ENCODE measurements at regions not wholly inside any gene's neighbourhood (a gene's known extent, or its start where the extent isn't known, plus 50 kb on each side); places are given as distances from the start of the nearest gene placed in this dataset.
"Not testable (repeated sequence)": the region's sequence is repeated elsewhere in the genome, so short reads cannot be mapped to it uniquely, and the experiment has no call there.

- not testable (repeated sequence) for H3K4me1 ChIP-seq (ENCODE audit: control insufficient read depth, insufficient read depth, low read length); H3K9ac ChIP-seq (ENCODE audit: extremely low read depth, low read length, poor library complexity, severe bottlenecking); H3K27ac Mint-ChIP-seq; H3K4me3 ChIP-seq (ENCODE audit: low read length); H3K4me3 Mint-ChIP-seq; H3K27me3 Mint-ChIP-seq (ENCODE audit: insufficient read depth); H3K27me3 ChIP-seq (ENCODE audit: control insufficient read depth, insufficient read depth, low read length, poor library complexity, severe bottlenecking); H3K36me3 ChIP-seq (ENCODE audit: control insufficient read depth, insufficient read depth, low read length); H3K4me1 Mint-ChIP-seq; DNase-seq; H3K27ac ChIP-seq (ENCODE audit: low read depth, low read length)
- H3K9me3 ChIP-seq (ENCODE audit: control insufficient read depth, low read length) = peaks cover 50% of the 10 kb centered on the region
- 51 to 52% methylated on average over 5 of the region's 5 CpGs for WGBS, 2 experiments (ENCODE audit: insufficient coverage in 1 of 2, insufficient read length in 1 of 2)
- Mint-ChIP-seq H3K36me3 (ENCODE audit: low read depth) (peaks cover 13% of the 10 kb centered on the region), H3K9me3 (peaks cover 54% of the 10 kb centered on the region)
These were observed 195.8 kb upstream of the TPTE start for GRCh38 chr21:10325546-10325945.

GRCh38 chr21:10326146-10326545 is 195.2 kb upstream of the TPTE start:
- not testable (repeated sequence) for H3K9ac ChIP-seq (ENCODE audit: extremely low read depth, low read length, poor library complexity, severe bottlenecking); H3K27ac Mint-ChIP-seq; H3K27me3 Mint-ChIP-seq (ENCODE audit: insufficient read depth); H3K27ac ChIP-seq (ENCODE audit: low read depth, low read length); H3K4me3 Mint-ChIP-seq; H3K36me3 ChIP-seq (ENCODE audit: control insufficient read depth, insufficient read depth, low read length); H3K4me1 ChIP-seq (ENCODE audit: control insufficient read depth, insufficient read depth, low read length); H3K27me3 ChIP-seq (ENCODE audit: control insufficient read depth, insufficient read depth, low read length, poor library complexity, severe bottlenecking); DNase-seq; H3K4me1 Mint-ChIP-seq
- Histone ChIP-seq H3K4me3 (ENCODE audit: low read length) (peak overlapping the region; percentile 19), H3K9me3 (ENCODE audit: control insufficient read depth, low read length) (peaks cover 56% of the 10 kb centered on the region)
- 83 to 95% methylated on average over 2 of the region's 2 CpGs for WGBS, 2 experiments (ENCODE audit: insufficient coverage in 1 of 2, insufficient read length in 1 of 2)
- Mint-ChIP-seq H3K9me3 (peaks cover 60% of the 10 kb centered on the region), H3K36me3 (ENCODE audit: low read depth) (peaks cover 17% of the 10 kb centered on the region)

- H3K4me1 Mint-ChIP-seq; H3K9ac ChIP-seq (ENCODE audit: extremely low read depth, low read length, poor library complexity, severe bottlenecking): not testable (repeated sequence)
- H3K9me3 Mint-ChIP-seq = peaks cover 83% of the 10 kb centered on the region
These were observed 192.7 kb upstream of the TPTE start for GRCh38 chr21:10328646-10329045.

GRCh38 chr21:10330641-10331119 is 190.7 kb upstream of the TPTE start:
- not testable (repeated sequence) for H3K27ac Mint-ChIP-seq; H3K27ac ChIP-seq (ENCODE audit: low read depth, low read length); H3K27me3 Mint-ChIP-seq (ENCODE audit: insufficient read depth); H3K4me1 ChIP-seq (ENCODE audit: control insufficient read depth, insufficient read depth, low read length); H3K9ac ChIP-seq (ENCODE audit: extremely low read depth, low read length, poor library complexity, severe bottlenecking); H3K36me3 ChIP-seq (ENCODE audit: control insufficient read depth, insufficient read depth, low read length); H3K27me3 ChIP-seq (ENCODE audit: control insufficient read depth, insufficient read depth, low read length, poor library complexity, severe bottlenecking); H3K4me1 Mint-ChIP-seq; H3K4me3 Mint-ChIP-seq
- peak; percentile 38 for DNase-seq
- peaks cover 73% of the 10 kb centered on the region for H3K9me3 ChIP-seq (ENCODE audit: control insufficient read depth, low read length)
- Mint-ChIP-seq H3K9me3 (peaks cover 82% of the 10 kb centered on the region), H3K36me3 (ENCODE audit: low read depth) (peaks cover 18% of the 10 kb centered on the region)
- peak overlapping the region; percentile 30 for H3K4me3 ChIP-seq (ENCODE audit: low read length)
- WGBS, 2 experiments (ENCODE audit: insufficient coverage in 1 of 2, insufficient read length in 1 of 2) = 81 to 84% methylated on average over 9 to 10 of the region's 10 CpGs

More at GRCh38 chr21:10328646-10329045, 192.7 kb upstream of the TPTE start:
- WGBS, 2 experiments (ENCODE audit: insufficient coverage in 1 of 2, insufficient read length in 1 of 2) = 52 to 58% methylated on average over 5 to 6 of the region's 6 CpGs
- H3K9me3 ChIP-seq (ENCODE audit: control insufficient read depth, low read length) = peaks cover 78% of the 10 kb centered on the region
- H3K27me3 Mint-ChIP-seq (ENCODE audit: insufficient read depth); H3K27ac ChIP-seq (ENCODE audit: low read depth, low read length); H3K4me3 Mint-ChIP-seq; H3K27me3 ChIP-seq (ENCODE audit: control insufficient read depth, insufficient read depth, low read length, poor library complexity, severe bottlenecking); H3K36me3 ChIP-seq (ENCODE audit: control insufficient read depth, insufficient read depth, low read length); H3K4me1 ChIP-seq (ENCODE audit: control insufficient read depth, insufficient read depth, low read length); H3K27ac Mint-ChIP-seq; DNase-seq: not testable (repeated sequence)
- H3K36me3 Mint-ChIP-seq (ENCODE audit: low read depth) = peaks cover 17% of the 10 kb centered on the region
- peak overlapping the region; percentile 37 for H3K4me3 ChIP-seq (ENCODE audit: low read length)

- peak overlapping the region; percentile 30 for H3K4me3 ChIP-seq (ENCODE audit: low read length)
- not testable (repeated sequence) for H3K27ac ChIP-seq (ENCODE audit: low read depth, low read length); H3K9ac ChIP-seq (ENCODE audit: extremely low read depth, low read length, poor library complexity, severe bottlenecking); H3K27me3 ChIP-seq (ENCODE audit: control insufficient read depth, insufficient read depth, low read length, poor library complexity, severe bottlenecking); H3K4me1 Mint-ChIP-seq; H3K36me3 ChIP-seq (ENCODE audit: control insufficient read depth, insufficient read depth, low read length); H3K27me3 Mint-ChIP-seq (ENCODE audit: insufficient read depth); H3K4me1 ChIP-seq (ENCODE audit: control insufficient read depth, insufficient read depth, low read length); H3K4me3 Mint-ChIP-seq; H3K27ac Mint-ChIP-seq
- DNase-seq = peak; percentile 44
- peaks cover 72% of the 10 kb centered on the region for H3K9me3 ChIP-seq (ENCODE audit: control insufficient read depth, low read length)
- Mint-ChIP-seq H3K36me3 (ENCODE audit: low read depth) (peaks cover 20% of the 10 kb centered on the region), H3K9me3 (peaks cover 82% of the 10 kb centered on the region)
- 79 to 80% methylated on average over 5 of the region's 5 CpGs for whole genome bisulfite sequencing, 2 experiments (ENCODE audit: insufficient coverage in 1 of 2, insufficient read length in 1 of 2)
These were observed 190.2 kb upstream of the TPTE start for GRCh38 chr21:10331134-10331533.

GRCh38 chr21:10332935-10333334 is 188.4 kb upstream of the TPTE start:
- not testable (repeated sequence) for H3K4me3 Mint-ChIP-seq; H3K27me3 ChIP-seq (ENCODE audit: control insufficient read depth, insufficient read depth, low read length, poor library complexity, severe bottlenecking); DNase-seq; H3K9ac ChIP-seq (ENCODE audit: extremely low read depth, low read length, poor library complexity, severe bottlenecking); H3K27me3 Mint-ChIP-seq (ENCODE audit: insufficient read depth); H3K4me3 ChIP-seq (ENCODE audit: low read length); H3K4me1 ChIP-seq (ENCODE audit: control insufficient read depth, insufficient read depth, low read length); H3K36me3 ChIP-seq (ENCODE audit: control insufficient read depth, insufficient read depth, low read length); H3K27ac ChIP-seq (ENCODE audit: low read depth, low read length); H3K4me1 Mint-ChIP-seq; H3K27ac Mint-ChIP-seq
- no CpG with 5 or more reads among the region's 2 CpGs for WGBS, 2 experiments (ENCODE audit: insufficient coverage in 1 of 2, insufficient read length in 1 of 2)
- H3K9me3 ChIP-seq (ENCODE audit: control insufficient read depth, low read length) = peaks cover 67% of the 10 kb centered on the region
- H3K36me3 Mint-ChIP-seq (ENCODE audit: low read depth) = peaks cover 12% of the 10 kb centered on the region
- peaks cover 79% of the 10 kb centered on the region for H3K9me3 Mint-ChIP-seq

- not testable (repeated sequence) for H3K36me3 Mint-ChIP-seq (ENCODE audit: low read depth); H3K4me1 ChIP-seq (ENCODE audit: control insufficient read depth, insufficient read depth, low read length); DNase-seq; H3K36me3 ChIP-seq (ENCODE audit: control insufficient read depth, insufficient read depth, low read length); H3K4me3 ChIP-seq (ENCODE audit: low read length); H3K9ac ChIP-seq (ENCODE audit: extremely low read depth, low read length, poor library complexity, severe bottlenecking); H3K27ac Mint-ChIP-seq; H3K4me3 Mint-ChIP-seq; H3K27ac ChIP-seq (ENCODE audit: low read depth, low read length); H3K4me1 Mint-ChIP-seq; H3K27me3 ChIP-seq (ENCODE audit: control insufficient read depth, insufficient read depth, low read length, poor library complexity, severe bottlenecking); H3K27me3 Mint-ChIP-seq (ENCODE audit: insufficient read depth)
- WGBS, 2 experiments (ENCODE audit: insufficient coverage in 1 of 2, insufficient read length in 1 of 2) = 62 to 82% methylated on average over 3 to 5 of the region's 6 CpGs
- H3K9me3 ChIP-seq (ENCODE audit: control insufficient read depth, low read length) = peaks cover 67% of the 10 kb centered on the region
- peaks cover 78% of the 10 kb centered on the region for H3K9me3 Mint-ChIP-seq
These were observed 187.0 kb upstream of the TPTE start for GRCh38 chr21:10334391-10334790.

Data from endodermal cell (in vitro differentiated cells).